ENCODE measurements at regions not wholly inside any gene's neighbourhood (a gene's known extent, or its start where the extent isn't known, plus 50 kb on each side); places are given as distances from the start of the nearest gene placed in this dataset.

DNA sequence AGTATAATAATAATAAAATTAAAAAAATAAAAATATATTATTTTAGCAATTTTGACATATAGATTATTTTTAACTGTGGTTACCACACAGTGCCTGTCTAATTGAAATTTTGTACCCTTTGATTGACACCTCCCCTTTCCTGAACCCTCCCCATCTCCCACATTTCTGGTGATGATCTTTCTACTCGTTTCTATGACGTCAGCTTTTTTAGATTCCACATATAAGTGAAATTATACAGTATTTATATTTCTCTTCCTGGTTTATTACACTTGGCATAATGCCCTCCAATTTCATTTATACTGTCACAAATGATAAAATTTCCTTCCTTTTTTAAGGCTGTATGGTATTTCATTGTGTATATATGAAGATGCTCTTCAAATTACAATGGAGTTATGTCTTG lies 258.1 kb upstream of the PTCHD4 start:
- no peak for DNase-seq

DNA sequence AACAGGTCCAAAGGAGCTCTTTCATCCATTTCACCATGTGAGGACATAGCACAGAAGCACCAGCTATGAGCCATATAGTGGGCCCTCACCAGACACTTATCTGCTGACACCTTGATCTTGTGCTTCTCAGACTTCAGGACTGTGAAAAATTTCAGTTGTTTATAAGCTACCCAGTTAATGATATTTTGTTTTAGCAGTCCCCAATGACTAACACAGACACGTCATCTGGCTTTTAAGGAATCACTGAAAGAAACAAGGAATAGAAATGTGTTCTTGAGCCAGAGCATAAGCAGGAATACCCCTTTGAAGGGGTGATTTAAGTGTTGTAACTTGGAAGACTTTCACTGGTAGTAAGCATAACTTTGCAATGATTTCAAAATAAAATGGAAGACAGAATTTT lies 214.7 kb upstream of the PTCHD4 start:
- no peak for DNase-seq

DNA sequence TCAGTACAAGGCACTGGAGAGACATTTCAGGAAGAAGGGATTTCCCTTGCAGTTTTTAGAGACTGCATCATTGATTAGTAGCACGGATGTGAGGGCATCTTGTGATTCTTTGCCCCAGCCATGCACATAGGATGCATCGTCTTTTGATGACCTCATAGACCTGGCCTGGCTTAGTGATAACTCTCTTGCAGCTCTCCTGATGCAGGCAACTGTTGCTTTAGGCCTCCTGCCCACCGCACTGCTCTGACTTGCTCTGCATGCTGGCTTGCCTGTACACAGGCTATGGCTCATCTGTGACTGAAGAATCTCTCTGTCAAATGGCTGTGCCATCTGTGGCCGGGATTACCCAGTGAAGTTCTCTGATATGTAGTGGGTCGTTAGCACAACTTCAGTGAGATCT lies 207.7 kb upstream of the PTCHD4 start:
- DNase-seq = no peak

DNA sequence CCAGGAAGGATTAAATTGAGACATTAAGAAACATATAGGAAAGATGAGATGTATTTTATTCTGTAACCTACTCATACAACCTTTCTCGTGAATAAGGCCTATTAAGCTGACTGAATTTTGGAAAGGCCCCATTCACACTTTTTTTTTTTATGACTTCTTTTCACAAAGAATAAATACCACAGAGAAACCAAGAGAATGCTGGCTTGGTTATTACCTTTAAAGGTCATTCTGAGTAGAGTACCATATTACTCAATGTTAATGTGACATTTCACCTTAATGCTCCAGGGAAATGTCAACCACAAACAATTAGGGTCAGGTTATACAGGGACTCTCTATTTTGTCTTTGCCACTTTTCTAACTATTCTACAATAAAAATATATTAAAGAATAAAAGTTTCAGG lies 204.9 kb upstream of the PTCHD4 start:
- no peak for DNase-seq

DNA sequence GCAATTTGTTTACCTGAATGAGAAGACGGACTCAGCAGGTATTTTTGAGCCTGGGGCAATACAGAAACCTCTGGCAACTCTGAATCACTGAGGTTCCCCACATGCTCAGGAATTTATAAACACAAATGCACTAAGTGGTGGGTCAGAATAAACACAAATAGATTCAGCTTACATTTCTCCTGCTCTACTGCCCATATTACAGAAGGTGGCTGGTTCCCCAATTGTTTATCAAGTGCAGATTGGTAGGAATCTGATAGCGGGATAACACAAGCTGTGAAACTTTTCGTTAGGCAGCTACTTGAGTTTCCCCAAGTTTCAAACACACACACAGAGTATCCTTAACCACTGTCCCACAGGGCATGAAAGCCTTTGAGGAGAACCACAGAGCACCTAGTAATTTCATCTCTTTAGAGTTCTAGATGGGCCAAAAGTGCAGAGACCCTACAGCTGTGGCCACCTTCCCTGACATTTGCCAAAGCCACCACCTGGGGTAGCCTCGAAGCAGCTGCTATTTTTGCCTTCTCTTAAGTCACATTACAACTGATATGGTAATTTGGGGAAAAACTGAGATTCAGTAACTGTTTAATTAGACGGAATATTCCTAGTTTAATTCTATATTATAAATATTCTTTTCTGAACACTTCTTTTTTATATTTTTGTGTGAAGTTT lies 204.2 kb upstream of the PTCHD4 start:
- no peak for DNase-seq

DNA sequence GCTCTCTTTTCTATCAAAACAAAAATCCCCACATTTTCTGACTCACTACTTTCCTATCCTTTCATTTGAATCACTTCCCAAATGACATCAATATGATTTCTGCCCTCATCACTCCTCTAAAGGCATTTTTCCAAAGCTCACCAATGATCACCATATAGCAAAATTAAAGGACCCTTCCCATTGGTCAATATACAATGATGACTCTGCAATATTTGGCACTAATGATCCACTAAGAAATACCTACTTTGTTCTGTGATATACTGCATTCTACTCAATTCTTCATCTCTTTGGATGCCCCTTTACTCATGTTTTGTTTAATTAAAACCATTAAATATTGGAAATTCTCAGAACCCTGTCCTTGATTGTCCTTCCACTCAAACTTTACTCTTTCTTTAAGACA lies 200.3 kb upstream of the PTCHD4 start:
- DNase-seq = no peak

DNA sequence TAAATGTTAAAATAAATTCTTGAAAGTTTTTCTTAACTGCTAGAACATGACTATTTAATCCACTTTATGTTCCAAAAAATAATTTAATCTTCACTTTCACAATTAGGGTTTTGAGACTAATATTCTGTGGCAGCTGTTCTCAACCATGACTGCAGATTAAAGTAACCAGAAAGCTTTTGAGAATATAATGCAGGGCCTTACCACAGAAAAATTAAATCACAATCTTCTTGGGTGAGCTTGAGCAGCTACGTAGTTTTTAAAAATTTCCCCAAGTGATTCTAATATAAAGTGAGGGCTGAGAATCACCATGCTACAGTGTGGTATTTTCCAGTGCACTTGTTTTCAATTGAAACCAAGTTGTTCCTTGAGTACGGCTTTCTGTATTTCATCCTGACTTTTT lies 196.6 kb upstream of the PTCHD4 start:
- no peak for DNase-seq

DNA sequence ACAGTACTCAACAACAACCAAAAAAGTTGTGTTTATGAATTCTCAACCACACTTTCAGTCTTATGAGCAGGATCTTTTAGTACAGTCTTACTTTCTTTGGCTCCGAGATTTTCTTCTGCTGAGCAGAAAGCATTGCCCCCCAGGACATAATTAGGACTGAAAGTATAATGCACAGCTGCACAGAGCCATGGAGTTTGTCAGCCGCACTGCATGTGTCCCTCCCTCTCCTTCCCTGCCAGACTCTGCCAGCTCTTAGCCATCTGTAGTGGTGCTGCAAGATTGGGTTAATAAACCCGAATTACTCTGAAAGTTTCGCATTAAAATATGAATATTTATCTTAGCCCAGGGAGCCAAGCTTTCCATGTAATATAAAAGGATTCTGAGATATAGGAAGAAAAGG lies 179.6 kb upstream of the PTCHD4 start:
- no peak for DNase-seq

DNA sequence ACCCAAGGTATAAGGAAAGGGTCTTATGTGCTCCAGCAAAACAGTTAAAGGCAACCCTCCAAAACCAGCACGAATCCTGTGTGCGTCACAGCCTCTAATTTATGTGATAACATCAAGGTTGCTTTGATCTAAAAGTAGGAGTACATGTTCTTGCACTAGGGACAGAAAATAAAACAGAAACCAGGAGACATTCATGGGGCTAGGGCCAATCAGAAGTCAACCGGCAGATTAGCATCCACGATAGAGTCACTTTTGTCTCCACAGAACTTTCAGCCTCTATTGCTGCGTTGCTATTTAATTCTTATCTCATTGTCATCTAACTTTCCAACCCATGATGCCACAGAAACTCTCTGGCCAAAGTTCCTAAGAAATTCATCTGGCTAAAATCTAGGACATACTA lies 178.8 kb upstream of the PTCHD4 start:
- DNase-seq = no peak

DNA sequence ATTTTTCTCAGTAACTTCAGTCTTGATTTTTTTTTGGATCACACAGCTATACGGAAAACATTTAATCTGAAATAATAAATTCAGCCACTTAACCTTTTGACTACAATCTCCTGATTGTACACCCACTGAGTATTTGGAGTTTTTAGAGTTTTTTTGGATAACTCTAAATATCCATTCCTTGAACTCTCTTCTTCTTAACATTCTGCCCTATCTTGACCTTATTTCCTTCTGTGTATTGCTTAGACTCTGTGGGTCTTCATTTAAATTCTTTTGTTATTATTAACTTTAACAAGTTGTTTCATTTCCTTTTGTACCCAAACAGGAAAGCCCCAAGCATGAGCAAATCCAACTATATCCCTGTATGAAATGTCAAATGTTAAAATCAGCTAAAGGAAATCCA lies 170.2 kb upstream of the PTCHD4 start:
- DNase-seq = no peak

DNA sequence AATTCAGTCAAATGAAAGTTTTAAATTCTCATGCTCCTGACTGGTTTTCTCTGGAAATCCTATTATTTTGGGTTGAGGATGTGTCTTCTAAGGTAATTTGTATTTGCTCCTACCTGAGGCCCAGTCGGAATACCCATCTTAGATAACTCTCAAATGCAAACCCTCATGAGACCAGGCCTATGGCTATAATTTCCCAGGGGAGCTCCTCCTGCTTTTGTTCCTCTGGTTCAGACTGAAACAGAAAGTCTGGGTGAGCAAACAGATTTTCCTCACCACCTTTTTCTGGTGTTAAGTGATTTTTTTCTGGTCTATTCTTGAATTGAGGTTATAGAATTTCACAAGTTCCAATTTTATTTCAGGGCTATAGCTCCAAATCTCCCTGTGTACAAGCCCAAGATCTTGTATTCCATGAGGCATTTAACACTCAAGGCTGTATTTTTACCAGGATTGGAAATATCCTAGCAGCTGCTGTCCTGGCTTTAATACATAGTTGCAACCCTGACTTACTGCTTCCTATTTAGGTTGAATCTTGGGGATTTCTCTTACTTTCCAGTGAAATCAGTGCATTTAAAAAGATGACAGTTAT lies 169.1 kb upstream of the PTCHD4 start:
- no peak for DNase-seq

DNA sequence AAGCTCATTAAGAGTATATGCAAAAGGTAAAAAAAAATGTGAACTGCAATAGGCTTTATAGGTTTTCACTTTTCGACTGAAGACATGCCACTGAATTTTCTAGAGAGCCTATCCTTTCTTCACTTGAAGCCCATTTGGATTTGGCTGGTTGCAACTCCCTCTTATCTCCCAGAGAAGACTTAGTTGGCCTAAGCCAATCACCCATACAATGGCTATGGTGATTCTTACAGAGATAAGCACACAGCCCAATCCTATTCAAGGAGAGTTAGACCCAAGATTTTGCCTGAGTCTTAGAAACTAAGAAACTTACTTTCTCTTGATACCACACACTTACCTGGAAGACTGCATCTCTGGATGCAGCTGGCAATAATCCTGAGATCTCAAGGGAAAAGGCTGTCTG lies 167.3 kb upstream of the PTCHD4 start:
- no peak for DNase-seq

DNA sequence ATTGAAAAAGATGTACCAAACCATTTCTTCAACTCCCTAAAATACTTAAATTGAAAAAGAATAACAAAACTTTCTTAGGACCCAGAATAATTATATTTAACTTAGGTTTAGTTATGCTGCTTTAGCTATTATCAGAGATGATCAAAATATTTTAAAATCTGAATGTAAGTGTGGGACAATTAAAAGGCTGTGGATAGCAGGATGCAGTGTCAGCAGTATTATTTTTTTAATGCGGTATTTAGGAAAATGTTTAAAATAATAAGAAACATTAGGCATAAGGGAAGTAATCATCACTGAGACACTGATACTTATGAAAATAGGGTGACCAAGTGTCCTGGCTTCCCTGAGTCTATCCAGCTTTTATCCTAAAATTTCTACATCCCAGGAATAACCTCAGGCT lies 161.5 kb upstream of the PTCHD4 start:
- DNase-seq = no peak

DNA sequence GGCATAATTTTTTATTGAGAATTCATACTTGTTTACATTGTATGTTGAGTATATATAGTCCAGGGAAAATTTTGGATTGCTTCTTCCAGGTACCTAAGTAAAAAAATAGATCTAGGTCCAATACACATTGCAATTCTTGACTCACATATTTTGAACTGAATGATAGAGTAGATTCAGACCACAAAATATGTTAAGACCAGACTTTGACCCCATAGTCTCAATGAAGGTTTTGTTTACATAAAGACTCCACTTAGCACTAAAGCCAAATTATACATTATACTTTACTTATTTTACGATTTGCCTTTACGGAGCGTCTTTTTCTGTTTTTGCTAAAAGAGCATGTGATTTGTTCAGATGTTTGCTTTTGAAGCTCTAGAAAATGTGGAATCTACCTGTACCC lies 144.1 kb upstream of the PTCHD4 start:
- DNase-seq = no peak

DNA sequence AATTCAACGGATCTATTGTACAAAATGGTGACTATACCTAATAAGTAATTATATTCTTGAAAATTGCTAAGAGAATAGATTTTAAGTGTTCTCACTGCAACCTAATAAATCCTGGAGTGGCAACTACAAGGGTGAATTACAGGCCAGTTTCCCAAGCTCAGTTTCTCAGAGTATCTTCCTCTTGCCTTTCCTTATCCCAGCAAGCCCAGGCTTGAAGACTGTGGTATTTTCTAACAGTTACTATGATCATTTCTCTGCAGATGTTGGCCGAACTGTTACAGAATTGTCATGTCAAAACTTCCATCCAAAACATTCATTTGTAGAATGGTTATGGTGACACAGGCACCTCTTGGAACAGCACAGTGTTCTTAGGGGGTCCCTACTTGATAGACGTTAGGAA lies 138.1 kb upstream of the PTCHD4 start:
- DNase-seq = no peak

DNA sequence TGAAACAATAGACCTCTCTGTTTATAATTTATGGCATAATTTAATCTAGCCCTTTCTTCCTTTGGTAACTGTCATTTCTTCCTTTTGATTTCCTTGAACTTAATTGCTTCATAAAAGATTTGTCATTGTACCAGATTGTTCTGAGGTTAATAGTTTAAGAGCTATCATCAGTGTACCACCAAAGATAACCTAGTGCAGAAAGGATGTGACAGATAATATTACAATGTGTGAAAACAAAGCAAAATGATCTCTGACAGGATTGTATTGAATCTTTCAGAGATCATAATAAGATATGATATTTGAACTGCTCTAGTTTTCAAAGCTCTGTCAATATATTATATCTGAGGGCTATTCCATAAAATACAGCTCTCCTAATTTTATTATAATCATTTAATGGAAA lies 132.1 kb upstream of the PTCHD4 start:
- no peak for DNase-seq

DNA sequence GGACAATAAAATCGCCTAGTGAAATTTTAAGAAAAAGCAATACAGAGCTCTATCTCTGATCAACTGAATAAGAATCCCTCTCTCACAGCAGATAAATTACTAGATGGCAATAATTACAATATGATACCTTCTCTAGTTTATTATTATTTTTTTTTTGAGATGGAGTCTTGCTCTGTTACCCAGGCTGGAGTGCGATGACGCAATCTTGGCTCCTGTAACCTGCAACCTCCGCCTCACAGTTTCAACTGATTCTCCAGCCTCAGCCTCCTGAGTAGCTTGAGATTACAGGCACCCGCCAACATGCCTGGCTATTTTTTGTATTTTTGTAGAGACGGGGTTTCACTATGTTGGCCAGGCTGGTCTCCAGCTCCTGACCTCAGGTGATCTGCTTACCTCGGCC lies 129.3 kb upstream of the PTCHD4 start:
- no peak for DNase-seq

DNA sequence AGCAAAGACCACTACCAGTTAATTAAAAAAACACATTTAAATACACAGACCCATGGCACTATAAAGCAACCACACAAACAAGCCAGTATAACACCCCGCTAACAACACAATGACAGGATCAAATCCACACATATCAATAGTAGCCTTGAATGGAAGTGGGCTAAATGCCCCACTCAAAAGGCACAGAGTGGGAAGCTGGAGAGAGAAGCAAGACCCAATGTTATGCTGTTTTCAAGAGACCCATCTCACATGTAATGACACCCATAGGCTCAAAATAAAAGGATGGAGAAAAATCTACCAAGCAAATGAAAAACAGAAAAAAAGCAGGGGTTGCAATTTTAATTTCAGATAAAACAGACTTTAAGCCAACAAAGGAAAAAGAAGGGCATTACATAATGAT lies 125.4 kb upstream of the PTCHD4 start:
- no peak for DNase-seq

DNA sequence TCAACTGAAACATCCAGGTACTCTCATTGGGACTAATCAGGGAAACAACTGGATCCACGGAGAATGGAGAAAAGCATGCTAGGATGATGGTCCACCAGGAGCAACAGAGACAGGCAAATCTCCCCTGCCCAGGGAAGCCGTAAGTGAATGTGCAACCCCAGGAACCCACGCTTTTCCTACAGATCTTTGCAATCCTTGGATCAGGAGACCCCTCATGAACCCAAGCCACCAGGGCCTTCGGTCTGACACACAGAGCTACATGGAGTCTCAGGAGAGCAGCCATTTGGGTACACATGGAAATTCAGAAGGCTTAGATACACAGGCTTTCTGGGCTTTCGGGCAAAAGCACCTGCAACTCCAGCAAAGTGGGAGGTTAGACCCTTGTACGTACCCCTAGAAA lies 122.1 kb upstream of the PTCHD4 start:
- no peak for DNase-seq

DNA sequence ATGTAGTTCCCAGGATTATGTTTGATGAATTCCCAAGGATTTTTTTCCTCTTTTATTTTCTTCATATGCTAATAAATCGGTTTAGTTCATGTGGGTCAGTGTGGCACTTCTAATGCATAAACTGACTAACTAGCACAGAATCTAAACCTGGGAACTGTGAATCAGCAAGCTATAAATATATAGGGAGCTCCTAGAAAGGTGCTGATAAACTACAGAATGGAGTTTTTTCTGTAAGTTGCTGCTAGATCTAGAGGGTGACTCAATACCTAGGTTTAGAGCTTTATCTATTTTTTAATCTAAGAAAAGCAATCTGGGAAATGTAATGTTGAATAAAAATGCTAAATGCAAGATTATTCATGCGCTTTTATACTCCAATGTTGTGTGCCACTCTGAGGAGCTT lies 118.8 kb upstream of the PTCHD4 start:
- DNase-seq = no peak

DNA sequence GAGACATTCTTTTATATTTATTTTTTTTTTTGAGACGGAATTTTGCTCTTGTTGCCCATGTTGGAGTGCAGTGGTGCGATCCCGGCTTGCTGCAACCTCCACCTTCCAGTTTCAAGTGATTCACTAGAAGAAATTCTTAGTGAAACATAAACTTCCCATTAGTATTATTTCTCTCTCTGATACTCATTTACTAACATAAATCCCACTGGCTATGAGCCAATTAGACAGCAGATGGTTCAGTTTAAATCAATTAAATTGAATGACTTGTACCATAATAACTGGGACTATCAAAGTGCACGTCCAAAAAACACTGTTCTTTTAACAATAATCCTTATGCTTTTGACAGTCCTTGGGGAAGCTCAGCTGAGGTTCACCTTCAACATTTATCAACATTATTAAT lies 111.2 kb upstream of the PTCHD4 start:
- no peak for DNase-seq

DNA sequence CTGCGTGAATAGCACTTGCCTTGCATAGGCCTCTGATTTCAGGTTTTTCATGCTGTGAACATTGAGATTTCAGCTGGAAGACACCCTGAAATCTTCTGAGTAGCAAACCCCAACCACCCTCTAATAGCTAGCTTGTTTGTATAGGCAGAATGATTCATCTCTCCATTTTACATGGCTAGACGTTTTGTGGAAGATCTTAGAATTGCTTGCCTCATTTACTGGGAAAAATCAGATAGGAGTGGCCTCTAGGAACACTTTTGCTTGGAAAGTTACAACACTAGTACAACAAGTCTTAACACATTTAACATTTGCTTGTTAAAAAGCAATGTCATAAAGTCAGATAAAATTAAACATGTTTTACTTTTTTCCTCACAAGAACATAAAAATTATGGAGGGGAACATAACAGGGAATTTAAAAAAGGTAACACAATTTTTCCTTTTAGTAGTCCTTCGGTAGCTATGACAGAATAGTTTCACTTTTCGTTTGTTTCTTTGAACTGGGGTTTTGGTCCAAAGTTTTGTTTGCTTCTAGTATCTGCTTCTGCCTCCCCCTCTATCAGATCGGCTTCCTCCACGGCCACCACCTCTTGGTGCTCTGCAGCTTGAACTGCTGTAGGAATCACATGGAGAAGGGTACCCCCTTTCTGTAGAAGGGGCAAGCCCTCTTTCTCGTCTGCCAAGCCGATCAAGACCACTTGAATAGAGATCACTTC lies 102.2 kb upstream of the PTCHD4 start:
- no peak for DNase-seq

DNA sequence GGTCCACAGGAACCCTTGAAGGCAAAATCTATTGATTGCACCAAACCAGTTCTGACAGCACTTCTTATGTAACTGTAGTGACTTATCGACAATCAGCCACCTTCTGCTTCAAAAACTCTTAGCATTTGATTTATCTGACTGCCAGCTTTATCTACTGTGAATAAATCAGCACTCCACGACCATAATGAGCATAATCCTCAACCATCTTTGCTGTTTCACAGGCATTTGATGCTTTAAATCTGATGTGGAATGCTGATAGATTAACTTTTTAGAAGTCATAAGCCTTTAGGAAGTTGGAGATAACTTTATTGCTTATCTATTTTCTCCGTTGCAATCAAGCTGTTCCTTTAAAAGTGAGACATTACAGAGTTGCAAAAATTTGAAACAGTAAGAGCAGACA lies 101.5 kb upstream of the PTCHD4 start:
- no peak for DNase-seq

DNA sequence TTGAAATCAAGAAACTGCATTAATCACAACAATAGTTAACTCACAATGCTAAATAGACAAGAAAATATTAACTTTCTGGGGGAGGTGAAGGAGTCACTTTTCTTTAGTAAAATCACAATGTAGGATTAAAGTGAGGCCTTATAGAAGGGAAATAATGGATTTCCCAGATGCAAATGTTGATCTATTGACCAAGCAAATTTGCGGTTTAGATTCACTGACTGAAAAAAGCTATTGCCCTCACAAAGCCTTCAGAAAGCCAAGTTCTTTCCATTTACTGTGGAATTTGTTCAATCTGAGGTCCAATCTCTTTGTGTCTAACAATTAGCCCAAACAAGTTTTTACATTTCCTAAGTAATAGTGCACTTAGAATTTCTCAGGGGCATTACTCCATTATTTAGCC lies 95.1 kb upstream of the PTCHD4 start:
- no peak for DNase-seq

DNA sequence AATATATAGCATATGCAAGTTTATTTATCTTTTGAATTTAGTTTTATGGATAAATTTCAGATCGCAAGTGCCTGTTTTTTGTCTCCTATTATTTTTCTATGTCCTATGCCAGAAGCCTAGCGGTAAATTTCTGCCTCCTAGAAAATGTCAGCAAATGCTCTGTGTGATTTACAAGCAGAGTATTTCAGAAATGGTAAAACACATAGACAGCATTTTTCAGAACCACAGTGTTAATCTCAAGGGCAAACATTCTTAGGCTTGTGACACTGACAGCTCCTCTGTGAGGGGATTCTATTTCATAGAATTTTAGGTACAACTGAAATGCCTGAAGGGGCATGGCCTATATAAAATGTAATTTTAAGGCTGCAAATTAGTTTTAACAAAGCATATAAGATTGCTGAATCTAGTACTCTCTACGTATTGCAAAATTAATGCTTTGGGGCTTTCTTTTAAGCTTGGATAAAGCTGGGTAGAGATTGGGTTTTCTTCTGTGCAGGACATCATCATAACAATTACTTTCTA lies 89.9 kb upstream of the PTCHD4 start:
- DNase-seq = no peak

Measured in hematopoietic multipotent progenitor cell treated with erythropoietin and hydrocortisone succinate and interleukin-3 and kit ligand, for 8 days (in vitro differentiated cells).